Heart left ventricle (tissue), 16 donors: ENCODE measurements at regions not wholly inside any gene's neighbourhood (a gene's known extent, or its start where the extent isn't known, plus 50 kb on each side); places are given as distances from the start of the nearest gene placed in this dataset.

Experiments used
- ATAC-seq, 4 donors: fragments of 200-7000 bp; cut with Tn5 transposase; one replicate each; pipeline ENCODE4 v1.9.1; 2020 to 2022; ENCODE audit warnings: moderate library complexity in 4 of 4, mild to moderate bottlenecking in 3 of 4, moderate number of reproducible peaks in 1 of 4
- DNase-seq, 5 donors: peaks; one replicate each; pipeline ENCODE4 v3.0.0-alpha.2; 2020
- H3K27ac ChIP-seq, 12 donors: fragments of 200-600 bp; sonication (generic) in 4 of 12; one replicate each; pipeline versions ENCODE4 v1.5.0 to v1.8.0; 2016 to 2022; ENCODE audit warnings: mild to moderate bottlenecking in 2 of 12
- H3K27me3 ChIP-seq, 9 donors: fragments of 200-600 bp; sonication (generic) in 2 of 9; one replicate each; pipeline versions ENCODE4 v1.5.1 to v1.8.0; 2016 to 2022; ENCODE audit warnings: mild to moderate bottlenecking in 3 of 9
- H3K36me3 ChIP-seq, 9 donors: fragments of 200-600 bp; sonication (generic) in 2 of 9; one replicate each; pipeline versions ENCODE4 v1.5.0 to v1.8.0; 2018 to 2022; ENCODE audit warnings: mild to moderate bottlenecking in 2 of 9
- H3K4me1 ChIP-seq, 12 donors: fragments of 200-600 bp; sonication (generic) in 4 of 12; one replicate each; pipeline versions ENCODE4 v1.5.0 to v1.8.0; 2016 to 2022; ENCODE audit warnings: mild to moderate bottlenecking in 3 of 12
- H3K4me3 ChIP-seq, 12 donors: fragments of 200-600 bp; sonication (generic) in 4 of 12; one replicate each; pipeline versions ENCODE4 v1.5.0 to v1.8.0; 2017 to 2022; ENCODE audit warnings: mild to moderate bottlenecking in 9 of 12, moderate library complexity in 4 of 12
- H3K9me3 ChIP-seq, 12 donors: fragments of 200-600 bp; sonication (generic) in 4 of 12; one replicate each; pipeline versions ENCODE4 v1.5.0 to v1.8.0; 2016 to 2022; ENCODE audit warnings: mild to moderate bottlenecking in 1 of 12
- CTCF ChIP-seq, 12 donors: fragments of 200-600 bp; sonication (generic) in 4 of 12; IDR thresholded peaks; one replicate each; pipeline versions ENCODE4 v1.5.0 to v1.8.0; 2018 to 2022; ENCODE audit warnings: antibody characterized with exemption in 12 of 12, mild to moderate bottlenecking in 5 of 12
- POLR2A ChIP-seq, 2 donors: fragments of 450-650 bp; IDR thresholded peaks; one replicate each; pipeline ENCODE4 v1.6.1; 2017; ENCODE audit warnings: antibody characterized with exemption in 2 of 2, mild to moderate bottlenecking in 2 of 2, moderate library complexity in 2 of 2
- whole genome bisulfite sequencing, 4 donors: extraction: QIAGEN DNeasy Blood & Tissue Kit in 2 of 4; methylation state at CpG; one replicate each; pipeline versions ENCODE4 v1.1.5 to v1.1.7; 2013 to 2018; 5-methylcytosine and 5-hydroxymethylcytosine counted together
- intact Hi-C, 10 donors: fragments of 100-400 bp; cut with DNase I; formaldehyde crosslinking; loops; one replicate each; pipeline versions ENCODE4 v1.11.1 to v1.14.2; 2022
- donor health status: ischemic (EF 13 %, LVEDD 7.1; RV severe dilation, severe dysfunction).
- donor health status: healthy with polysubstance abuse.
- donor health status: DM: no; HTN: yes; CAD: no.
- donor health status: DM: no; HTN: no; CAD: no.
- donor health status: ischemic (EF 25% LVEDD 6.9; RV normal size, moderate dysfunction).
- donor health status: ischemic (EF 25% LVEDD 5.7; RV mildly dilated, moderate dysfunction).
- donor health status: healthy.
- donor health status: DM: yes; HTN: yes; CAD: no.
- donor health status: ischemic (EF 35%, LVEDD 5.7; RV mildly dilated, moderate dysfunction).
- donor health status: nonischemic (EF 11% LVEDD 7.7; RV severe dilation, severe dysfunction).
- donor health status: DM: yes; HTN: yes; CAD: no.
- donor health status: PGD.
- donor health status: ischemic (EF 29% LVEDD 5.4; RV normal size, mild dysfunction).
- donor health status: nonischemic (EF 23%, LVEDD 6.1; RV moderate dilation, normal function).

- ATAC-seq: no peak
- TF ChIP-seq CTCF (IDR thresholded peaks at IDR 0.05): no peak
- Histone ChIP-seq H3K27ac (no peak overlapping the region), H3K27me3 (no peaks in the 10 kb centered on the region), H3K4me3 (no peak overlapping the region), H3K9me3 (peaks cover 0 to under 1% (median 0%) of the 10 kb centered on the region in 12 donors), H3K4me1 (no peaks in the 10 kb centered on the region), H3K36me3 (no peaks in the 10 kb centered on the region)
- intact Hi-C loops: no loop called here
- DNase-seq: no peak
Measured at GRCh38 chr17:53122966-53123365, 699.8 kb upstream of the KIF2B start.

- intact Hi-C loops: no loop called here
- Histone ChIP-seq H3K27ac (no peak overlapping the region), H3K36me3 (no peaks in the 10 kb centered on the region), H3K4me1 (no peaks in the 10 kb centered on the region), H3K4me3 (no peak overlapping the region), H3K9me3 (peaks cover 0 to 25% (median 2%) of the 10 kb centered on the region in 12 donors), H3K27me3 (no peaks in the 10 kb centered on the region)
- 69 to 76% (median 73%) methylated on average over 2 of the region's 2 CpGs for WGBS, 4 donors
- ATAC-seq: no peak
- no peak for DNase-seq
- no peak for TF ChIP-seq CTCF (IDR thresholded peaks at IDR 0.05)
- TF ChIP-seq POLR2A (IDR thresholded peaks at IDR 0.05): no peak
Measured at GRCh38 chr17:53119773-53120172, 703.0 kb upstream of the KIF2B start.

DNA sequence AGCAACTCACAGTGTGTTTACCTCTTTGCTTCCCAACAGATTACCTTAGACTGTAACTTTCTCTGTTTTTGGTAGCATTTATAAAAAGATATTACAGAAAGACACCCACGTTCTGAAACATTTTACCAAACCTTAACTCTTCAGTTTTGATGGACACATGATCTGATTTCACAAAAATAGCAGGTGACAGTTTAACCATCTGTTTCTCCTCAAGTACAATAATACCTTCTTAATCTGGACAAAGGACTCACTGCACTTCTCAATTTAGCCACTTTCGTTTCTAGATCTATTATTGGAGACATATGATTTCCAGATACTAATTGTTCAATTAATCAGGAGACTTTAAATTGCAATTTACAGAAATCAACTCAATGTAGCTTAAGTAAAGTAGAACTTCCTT lies 703.8 kb upstream of the KIF2B start:
- 30 to 45% (median 36%) methylated on average over 2 of the region's 2 CpGs for WGBS, 4 donors
- TF ChIP-seq CTCF (IDR thresholded peaks at IDR 0.05) (no peak), POLR2A (IDR thresholded peaks at IDR 0.05) (no peak)
- ATAC-seq: no peak

DNA sequence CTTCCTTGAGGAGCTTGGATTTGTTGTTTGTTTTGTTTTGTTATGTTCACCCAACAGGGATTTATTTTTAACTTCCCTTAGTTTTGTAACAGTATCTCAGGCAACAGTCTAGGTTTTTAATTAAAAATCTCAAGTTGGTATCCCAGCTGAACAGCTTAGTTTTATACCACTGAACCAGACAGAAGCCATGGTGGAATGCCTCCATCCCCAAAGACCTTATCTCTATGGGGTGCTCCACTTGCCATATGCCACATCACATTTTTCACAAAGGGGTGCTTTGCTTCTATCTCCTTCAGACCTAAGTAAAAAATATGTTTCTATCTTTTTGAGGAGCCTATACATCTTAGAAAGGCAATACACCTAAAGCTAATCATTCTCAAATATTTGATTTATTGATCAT lies 715.8 kb upstream of the KIF2B start:
- H3K27ac ChIP-seq: no peak overlapping the region
- H3K27me3 ChIP-seq: no peaks in the 10 kb centered on the region
- no peaks in the 10 kb centered on the region for H3K9me3 ChIP-seq
- DNase-seq (no peak), ATAC-seq (no peak)
- no peaks in the 10 kb centered on the region for H3K36me3 ChIP-seq
- no peak overlapping the region for H3K4me3 ChIP-seq
- intact Hi-C loops: no loop called here
- no peak for TF ChIP-seq CTCF (IDR thresholded peaks at IDR 0.05)
- no peak for TF ChIP-seq POLR2A (IDR thresholded peaks at IDR 0.05)
- no peaks in the 10 kb centered on the region for H3K4me1 ChIP-seq

More for the DNA sequence above, 703.8 kb upstream of the KIF2B start:
- H3K36me3 ChIP-seq: no peaks in the 10 kb centered on the region
- no peaks in the 10 kb centered on the region for H3K4me1 ChIP-seq
- intact Hi-C loops: no loop called here
- no peak for DNase-seq
- no peaks in the 10 kb centered on the region for H3K27me3 ChIP-seq
- H3K4me3 ChIP-seq: no peak overlapping the region
- H3K27ac ChIP-seq: no peak overlapping the region
- H3K9me3 ChIP-seq: peaks cover 0 to 25% (median 2%) of the 10 kb centered on the region in 12 donors
